NCI-H345 treated with DMSO at 0.1 percent for 48 hours (cell line): ENCODE measurements at regions not wholly inside any gene's neighbourhood (a gene's known extent, or its start where the extent isn't known, plus 50 kb on each side); places are given as distances from the start of the nearest gene placed in this dataset.
"Not testable (repeated sequence)": the region's sequence is repeated elsewhere in the genome, so short reads cannot be mapped to it uniquely, and the experiment has no call there.

Experiments used
- DNase-seq: peaks from one replicate; lab custom pipeline; 2025; ENCODE audit not compliant: unreplicated experiment; lab: John Stamatoyannopoulos, UW

- DNase-seq = no peak
Measured at GRCh38 chr2:43074592-43075053, 151.8 kb downstream of the ZFP36L2 start.

GRCh38 chr2:43074052-43074451 is 152.4 kb downstream of the ZFP36L2 start:
- no peak for DNase-seq

GRCh38 chr2:43073401-43073825 is 153.0 kb downstream of the ZFP36L2 start:
- no peak for DNase-seq

- DNase-seq = no peak
Measured at GRCh38 chr2:43071599-43072550, 154.5 kb downstream of the ZFP36L2 start.

DNA sequence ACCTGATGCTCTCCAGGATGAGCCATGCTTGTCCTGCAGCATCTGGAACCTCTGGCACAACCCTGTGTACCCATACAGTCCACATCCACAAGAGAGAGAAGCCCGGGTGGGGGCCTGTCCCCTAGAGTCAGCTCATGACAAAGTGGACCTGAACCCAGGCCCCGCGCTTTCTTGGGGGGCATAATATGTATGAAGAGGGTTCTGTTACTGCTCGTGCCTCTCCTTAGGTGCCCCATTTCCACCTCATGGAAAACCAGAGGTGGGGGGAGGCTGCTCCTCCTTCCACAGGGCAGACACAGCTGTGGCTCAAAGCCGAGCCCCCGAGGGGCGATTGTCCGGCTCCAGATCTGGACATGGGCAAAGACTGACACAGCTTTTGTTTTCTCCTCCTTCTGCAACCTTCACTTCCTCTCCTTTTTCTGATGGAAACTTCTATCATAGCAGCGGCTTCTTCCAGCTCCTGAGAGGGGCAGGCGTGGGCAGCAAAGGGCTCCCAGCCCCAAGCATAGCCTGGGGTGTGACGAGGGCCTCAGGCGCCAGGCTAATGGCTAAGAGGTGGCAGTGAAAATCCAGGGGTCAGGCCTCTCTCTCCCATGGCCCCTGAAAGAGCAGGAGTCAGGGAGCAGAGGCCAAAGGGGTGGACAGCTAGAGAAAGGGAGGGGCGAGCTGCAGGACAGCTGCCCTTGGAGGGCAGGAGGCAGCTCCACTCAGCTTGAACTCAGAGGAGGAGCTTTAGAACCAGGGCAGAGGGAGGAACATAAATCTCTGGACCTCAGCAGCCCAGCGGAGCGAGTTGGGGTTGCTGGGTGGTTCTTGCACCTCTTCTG is 155.5 kb downstream of the ZFP36L2 start:
- no peak for DNase-seq

DNA sequence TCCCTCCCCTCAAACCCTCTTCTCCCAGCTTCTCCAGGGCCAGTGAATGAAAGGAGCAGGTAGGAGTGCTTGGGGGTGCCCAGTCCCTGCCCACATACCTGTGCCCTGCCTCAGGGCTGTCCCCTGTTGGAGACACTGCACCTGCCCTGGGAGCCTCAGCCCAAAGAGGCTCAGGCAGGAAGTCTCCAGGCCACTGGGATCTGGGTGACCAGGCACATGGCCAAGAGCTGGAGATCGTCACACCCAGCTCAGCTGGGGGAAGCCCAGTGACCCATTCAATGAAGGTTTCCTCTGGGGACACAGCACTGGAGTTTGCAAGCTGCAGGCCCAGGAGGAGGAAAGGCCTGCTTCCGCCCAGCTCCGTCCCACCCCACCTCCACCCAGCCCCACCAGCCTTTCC is 156.4 kb downstream of the ZFP36L2 start:
- DNase-seq = no peak

- DNase-seq = no peak
Measured at GRCh38 chr2:43068631-43069517, 157.5 kb downstream of the ZFP36L2 start.

GRCh38 chr2:43068041-43068533 is 158.3 kb downstream of the ZFP36L2 start:
- DNase-seq = no peak

- no peak for DNase-seq
Measured at GRCh38 chr2:43067254-43068040, 159.0 kb downstream of the ZFP36L2 start.

DNA sequence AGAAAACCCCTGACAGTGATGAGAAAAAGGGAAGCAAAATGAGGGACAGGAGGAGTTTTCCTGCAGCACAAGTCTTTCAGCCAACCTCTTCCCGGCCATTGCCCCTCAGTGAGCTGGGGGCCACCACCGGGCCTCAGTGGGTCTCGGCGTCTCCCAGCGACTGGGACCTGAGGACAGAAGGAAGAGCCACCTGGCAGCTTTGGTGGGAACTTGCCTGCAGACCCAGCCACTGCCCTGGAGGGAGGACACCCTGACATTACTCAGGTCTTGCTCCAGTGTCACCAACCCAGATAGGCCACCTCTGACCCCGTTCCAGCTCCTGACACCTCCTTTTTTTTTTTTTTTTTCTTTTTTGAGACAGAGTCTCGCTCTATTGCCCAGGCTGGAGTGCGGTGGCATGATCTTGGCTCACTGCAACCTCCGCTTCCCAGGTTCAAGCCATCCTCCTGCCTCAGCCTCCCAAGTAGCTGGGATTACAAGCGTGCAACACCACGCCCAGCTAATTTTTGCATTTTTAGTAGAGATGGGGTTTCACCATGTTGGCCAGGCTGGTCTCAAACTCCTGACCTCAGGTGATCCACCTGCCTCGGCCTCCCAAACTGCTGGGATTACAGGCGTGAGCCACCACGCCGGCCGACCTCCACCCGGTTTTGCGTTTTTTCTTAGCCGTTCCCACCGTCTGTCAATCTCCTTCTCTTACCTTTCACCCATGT is 159.7 kb downstream of the ZFP36L2 start:
- not testable (repeated sequence) for DNase-seq

GRCh38 chr2:43065871-43066270 is 160.5 kb downstream of the ZFP36L2 start:
- no peak for DNase-seq

DNA sequence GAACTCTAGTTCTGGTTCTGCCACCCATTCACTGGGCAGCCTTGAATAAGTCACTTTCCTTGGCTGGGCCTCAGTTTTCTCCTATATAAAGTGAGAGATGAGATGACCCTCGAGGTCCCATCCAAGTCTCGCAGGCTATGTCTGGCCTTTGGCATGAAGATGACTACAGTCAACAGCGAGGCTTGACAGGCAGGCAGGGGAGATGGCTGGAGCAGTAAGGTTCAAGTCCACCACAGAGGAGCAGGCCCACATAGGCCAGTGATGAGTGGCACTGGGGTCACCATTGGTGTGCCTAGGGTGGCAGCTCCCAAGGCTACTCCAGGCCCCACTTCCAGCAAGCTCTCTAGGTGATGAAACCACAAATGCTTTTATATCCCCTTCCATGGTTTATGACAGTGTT is 161.4 kb downstream of the ZFP36L2 start:
- no peak for DNase-seq

GRCh38 chr2:43063096-43063495 is 163.3 kb downstream of the ZFP36L2 start:
- not testable (repeated sequence) for DNase-seq

GRCh38 chr2:43062058-43062457 is 164.3 kb downstream of the ZFP36L2 start:
- no peak for DNase-seq

- no peak for DNase-seq
Measured at GRCh38 chr2:43060390-43061016, 165.9 kb downstream of the ZFP36L2 start.

DNA sequence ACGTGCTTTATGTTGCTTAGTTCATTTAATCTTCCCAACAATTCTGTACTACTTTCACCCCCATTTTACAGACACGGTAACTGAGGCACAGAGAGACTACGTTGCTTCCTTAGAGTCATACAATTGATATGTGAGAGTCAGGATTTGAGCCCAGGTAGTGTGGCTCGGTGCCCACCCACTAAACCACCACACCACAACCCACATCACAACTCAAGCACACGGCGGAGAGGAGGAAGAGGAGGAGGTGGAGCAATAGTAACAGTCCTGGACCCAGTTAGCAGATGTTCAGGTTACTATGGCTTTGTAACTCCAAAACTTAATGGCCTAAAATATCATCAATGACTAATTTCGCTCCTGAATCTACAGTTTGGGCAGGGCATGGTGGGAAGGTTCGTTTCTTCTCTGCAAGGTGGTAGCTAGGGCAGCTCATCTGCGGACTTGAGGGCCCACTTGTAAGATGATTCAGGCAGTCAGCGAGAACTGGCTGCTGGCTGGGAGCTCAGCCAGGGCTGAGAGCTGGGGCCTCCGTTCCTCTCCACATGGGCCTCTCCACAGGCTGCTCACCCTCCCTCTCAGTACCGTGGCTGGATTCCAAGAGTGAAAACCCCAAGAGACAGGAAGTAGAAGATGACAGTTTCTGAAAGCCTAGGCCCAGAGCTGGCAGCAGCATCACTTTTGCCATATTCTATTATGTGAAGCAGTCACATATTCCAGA is 167.1 kb downstream of the ZFP36L2 start:
- peak; percentile 7 for DNase-seq

- DNase-seq = no peak
Measured at GRCh38 chr2:43058726-43059110, 167.7 kb downstream of the ZFP36L2 start.
